HG03103 (cell line): ENCODE measurements at regions not wholly inside any gene's neighbourhood (a gene's known extent, or its start where the extent isn't known, plus 50 kb on each side); places are given as distances from the start of the nearest gene placed in this dataset.

Experiments used
- ATAC-seq: cut with Tn5 transposase; IDR thresholded peaks from one replicate; pipeline ENCODE4 v1.9.1; 2021; ENCODE audit warnings: low read depth; ENCODE audit not compliant: unreplicated experiment

DNA sequence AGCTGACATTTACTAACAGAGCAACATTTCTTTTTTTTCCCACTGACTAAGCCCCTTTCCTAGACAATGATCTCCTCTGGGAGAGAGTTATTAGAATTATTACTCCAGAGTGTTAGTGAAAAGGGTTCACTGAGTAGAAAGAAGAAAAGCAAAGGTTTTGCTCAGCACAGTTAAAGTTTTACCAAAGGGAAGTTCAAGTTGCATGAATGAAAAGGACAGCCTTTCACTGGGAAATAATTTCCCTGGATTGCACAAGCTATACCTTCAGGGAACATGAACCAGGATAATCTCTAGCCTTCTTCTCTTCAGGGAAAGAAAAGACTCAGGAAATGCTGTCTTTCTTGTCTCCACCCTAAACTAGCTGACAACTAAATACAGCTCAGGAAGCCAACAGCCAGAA, 71.4 kb upstream of the ESRRG start:
- no peak for ATAC-seq

DNA sequence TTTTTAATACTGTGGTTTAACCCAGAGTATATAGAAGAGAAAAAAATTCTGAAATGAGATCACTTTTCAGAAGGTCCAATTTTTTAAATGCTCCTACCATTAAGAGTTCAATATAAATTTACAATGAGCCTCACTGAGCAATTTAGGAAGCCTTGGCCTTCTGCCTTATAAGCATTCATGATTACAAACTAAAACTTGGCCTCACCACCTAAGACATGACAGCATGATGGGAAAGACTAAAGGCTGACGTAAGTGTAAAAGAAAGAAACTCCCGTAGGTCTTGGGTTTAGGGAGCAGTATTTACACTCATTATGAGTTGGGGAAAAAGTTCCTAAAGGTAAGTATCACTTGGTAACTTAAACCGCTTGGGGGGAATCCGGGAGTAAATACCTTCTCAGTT, 70.7 kb upstream of the ESRRG start:
- ATAC-seq = no peak

DNA sequence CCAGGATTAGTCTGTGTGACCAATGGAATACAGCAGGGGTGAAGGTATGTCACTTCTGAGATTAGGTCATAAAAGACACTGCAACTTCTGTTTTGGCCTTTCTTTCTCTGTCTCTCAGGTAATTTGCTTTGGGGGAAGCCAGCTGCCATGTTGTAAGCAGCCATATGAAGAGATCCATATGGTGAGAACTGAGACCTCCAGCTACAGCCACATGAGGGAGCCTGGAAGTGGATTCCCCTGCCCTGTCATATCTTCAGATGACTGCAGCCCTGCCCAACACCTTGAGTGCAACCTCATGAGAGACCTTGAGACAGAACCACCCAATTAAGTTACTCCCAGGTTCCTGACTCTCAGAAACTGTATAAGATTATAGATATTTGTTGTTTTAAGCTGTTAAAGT, 70.1 kb upstream of the ESRRG start:
- ATAC-seq = no peak

DNA sequence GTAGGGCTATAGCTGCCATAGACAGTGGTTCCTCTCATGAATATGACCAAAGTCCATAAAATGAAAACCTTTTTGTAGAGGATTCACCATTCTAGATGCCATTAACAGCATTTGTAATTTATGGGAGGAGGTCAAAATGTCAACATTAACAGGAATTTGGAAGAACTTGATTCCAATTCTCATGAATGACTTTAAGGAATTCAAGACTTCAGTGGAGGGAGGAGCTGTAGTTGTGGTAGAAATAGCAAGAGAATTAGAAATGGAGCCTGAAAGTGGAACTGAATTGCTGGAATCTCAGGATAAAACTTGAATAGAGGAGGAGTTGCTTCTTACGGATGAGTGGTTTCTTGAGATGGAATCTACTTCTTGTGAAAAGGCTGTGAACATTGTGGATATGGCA, 65.4 kb upstream of the ESRRG start:
- ATAC-seq = no peak

DNA sequence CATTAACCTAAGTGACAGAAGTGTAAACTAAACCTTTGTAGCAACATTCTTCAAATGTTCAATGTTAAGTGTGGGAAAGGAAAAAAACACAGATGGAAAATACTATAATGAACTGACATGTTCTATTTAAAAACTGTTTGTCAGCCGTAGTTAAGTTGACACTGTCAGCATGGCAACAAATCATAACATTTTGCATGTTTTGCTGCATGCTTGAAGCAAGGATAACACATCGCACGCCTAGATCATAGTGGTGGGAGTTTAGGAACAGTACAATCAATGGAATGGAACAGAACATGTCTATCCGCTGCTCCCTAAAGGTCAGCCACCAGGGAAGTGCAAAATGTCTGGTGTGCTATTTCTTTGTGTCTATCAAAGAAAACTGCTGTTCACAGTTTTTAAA, 62.5 kb upstream of the ESRRG start:
- no peak for ATAC-seq

DNA sequence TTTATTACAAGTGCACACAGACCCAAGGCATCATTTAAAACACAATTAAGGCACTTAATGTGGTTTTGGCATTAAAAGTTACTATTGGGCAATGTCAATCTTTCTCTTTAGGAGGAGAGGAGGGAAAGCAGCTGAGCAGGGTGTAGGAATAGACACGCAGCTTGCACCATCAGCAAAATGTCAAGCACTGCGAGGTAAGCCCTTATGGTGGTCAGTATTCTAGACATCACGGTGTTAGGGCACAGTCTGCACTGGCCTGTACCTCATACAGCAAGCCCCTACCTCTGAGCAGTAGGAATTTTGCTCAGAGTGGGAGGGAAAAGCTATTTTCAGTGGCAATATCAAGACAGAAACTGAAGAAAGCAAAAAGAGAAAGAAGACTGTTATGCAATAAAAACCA, 62.0 kb upstream of the ESRRG start:
- ATAC-seq = no peak

DNA sequence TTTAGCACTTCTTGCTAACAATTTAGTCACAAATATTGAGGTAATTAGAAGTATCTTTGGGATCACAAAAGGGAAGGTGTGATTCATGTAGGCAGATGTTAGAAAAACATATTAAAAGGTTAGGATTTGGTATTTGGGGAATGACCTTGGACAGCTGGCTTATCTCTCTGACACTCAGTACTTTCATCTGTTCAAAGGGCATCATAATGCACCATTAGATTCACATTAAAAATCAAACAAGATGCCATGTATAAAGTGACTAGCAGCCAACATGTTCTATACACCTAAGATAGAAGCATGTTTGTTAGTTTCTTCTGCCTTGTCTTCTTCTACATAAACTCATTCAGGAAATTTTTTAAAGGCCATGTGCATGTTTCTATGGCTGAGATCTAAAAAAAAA, 56.5 kb upstream of the ESRRG start:
- no peak for ATAC-seq

DNA sequence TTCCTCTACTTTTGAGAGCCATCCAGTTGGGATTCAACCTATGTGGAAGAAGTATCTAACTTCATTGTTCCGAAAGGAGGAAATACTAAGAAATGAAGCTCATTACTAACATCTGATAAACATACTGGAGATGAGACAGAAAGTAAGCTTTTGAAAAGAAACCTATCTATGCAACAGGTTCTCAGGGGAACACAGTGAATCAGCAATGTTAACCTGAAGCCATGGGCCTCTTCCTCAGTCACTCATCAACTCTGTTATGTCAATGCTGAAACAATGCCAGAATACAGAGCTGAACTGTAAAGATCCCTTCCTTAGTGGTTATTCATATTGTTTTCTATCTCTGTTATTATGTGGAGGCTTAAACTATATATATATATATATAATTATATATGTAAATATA, 55.5 kb upstream of the ESRRG start:
- ATAC-seq = no peak

DNA sequence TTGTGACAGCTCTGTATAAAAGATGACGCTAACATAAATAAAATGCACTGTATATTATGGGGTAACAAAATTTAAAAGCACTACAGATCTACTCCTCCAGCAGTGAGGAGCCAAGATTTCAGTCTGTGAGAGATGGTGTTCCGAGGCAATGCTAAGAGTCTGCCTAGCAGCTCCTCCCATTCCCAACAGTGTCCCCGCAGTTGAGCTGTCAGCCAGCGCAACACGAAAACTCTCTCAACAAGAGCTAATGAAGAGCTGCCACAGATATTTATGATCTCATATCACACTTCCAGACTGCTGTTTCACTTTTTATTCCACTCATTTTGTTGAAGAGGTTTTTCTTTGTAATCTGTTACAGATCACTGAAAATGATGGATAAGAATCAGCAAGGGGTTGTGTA, 53.9 kb upstream of the ESRRG start:
- no peak for ATAC-seq
